Kidney (tissue), 13 donors: ENCODE measurements at regions not wholly inside any gene's neighbourhood (a gene's known extent, or its start where the extent isn't known, plus 50 kb on each side); places are given as distances from the start of the nearest gene placed in this dataset.

ENCODE experiments used
- DNase-seq, 5 donors: peaks; one replicate each; pipeline ENCODE4 v3.0.0-alpha.2; 2013 to 2020
- FAIRE-seq: peaks from 2 replicates; lab custom pipeline; 2012; peaks lifted over from hg19 to GRCh38; lab: Jason Lieb, UNC
- H3K27ac ChIP-seq, 2 donors: one replicate each; pipeline ENCODE4 v1.7.0; 2013; ENCODE audit warnings: low read depth in 2 of 2, low read length in 2 of 2, inconsistent platforms in 1 of 2
- H3K27me3 ChIP-seq: one replicate; pipeline ENCODE4 v1.7.1; 2013; ENCODE audit warnings: low read length, inconsistent platforms; ENCODE audit not compliant: control insufficient read depth, insufficient read depth
- H3K36me3 ChIP-seq, 3 donors: one replicate each; pipeline versions ENCODE4 v1.7.0 to v1.7.1; 2013; ENCODE audit warnings: low read length in 3 of 3, control low read depth in 1 of 3, inconsistent platforms in 1 of 3; ENCODE audit not compliant: insufficient read depth in 3 of 3, control insufficient read depth in 2 of 3
- H3K4me1 ChIP-seq, 3 donors: one replicate each; pipeline versions ENCODE4 v1.7.0 to v1.7.1; 2013; ENCODE audit warnings: low read length in 3 of 3, inconsistent platforms in 1 of 3, low read depth in 1 of 3; ENCODE audit not compliant: control insufficient read depth in 2 of 3, insufficient read depth in 2 of 3
- H3K4me3 ChIP-seq, 3 donors: one replicate each; pipeline versions ENCODE4 v1.7.0 to v1.8.1; 2013; ENCODE audit warnings: low read length in 3 of 3, control low read depth in 1 of 3, inconsistent platforms in 1 of 3
- H3K9ac ChIP-seq, 3 donors: one replicate each; pipeline versions ENCODE4 v1.7.0 to v1.7.1; 2013; ENCODE audit warnings: low read length in 3 of 3, control low read depth in 1 of 3, inconsistent platforms in 1 of 3
- H3K9me3 ChIP-seq, 3 donors: one replicate each; pipeline versions ENCODE4 v1.7.0 to v1.7.1; 2013; ENCODE audit warnings: low read length in 3 of 3, control low read depth in 1 of 3, inconsistent platforms in 1 of 3; ENCODE audit not compliant: control insufficient read depth in 2 of 3, insufficient read depth in 1 of 3
- CTCF ChIP-seq: IDR thresholded peaks from 3 replicates; pipeline ENCODE4 v1.5.1; 2012; ENCODE audit warnings: mild to moderate bottlenecking, moderate library complexity, borderline replicate concordance; ENCODE audit not compliant: insufficient read depth; ENCODE audit errors: extremely low read depth
- intact Hi-C: fragments of 100-400 bp; cut with DNase I; formaldehyde crosslinking; loops from one replicate; pipeline ENCODE4 v1.11.1; 2022
- donor health status: control.
- donor health status: control.
- donor health status: control.
- donor health status: control.
- donor health status: control.
- donor health status: DM: yes; HTN: yes; CAD: no.
- donor health status: Normal renal cell carcinoma (clear cell type).

- no peak overlapping the region for H3K4me3 ChIP-seq
- no peak for DNase-seq
- no peak overlapping the region for H3K27ac ChIP-seq
- intact Hi-C loops = no loop called here
- H3K4me1 ChIP-seq = peaks cover 0 to 4% (median 0%) of the 10 kb centered on the region in 3 donors
- no peaks in the 10 kb centered on the region for H3K36me3 ChIP-seq
- FAIRE-seq = no peak
- TF ChIP-seq CTCF = no peak
- H3K9ac ChIP-seq = no peak overlapping the region
- H3K9me3 ChIP-seq = no peaks in the 10 kb centered on the region
- H3K27me3 ChIP-seq = no peaks in the 10 kb centered on the region
Observed at GRCh38 chr3:87796137-87796842, 262.5 kb downstream of the CGGBP1 start.

- FAIRE-seq (no peak), DNase-seq (no peak)
- Histone ChIP-seq H3K36me3 (no peaks in the 10 kb centered on the region), H3K9me3 (peaks cover 0 to 1% (median 0%) of the 10 kb centered on the region in 3 donors), H3K9ac (no peak overlapping the region), H3K27me3 (no peaks in the 10 kb centered on the region), H3K27ac (no peak overlapping the region), H3K4me1 (peaks cover 0 to 4% (median 0%) of the 10 kb centered on the region in 3 donors), H3K4me3 (no peak overlapping the region)
- intact Hi-C loops = no loop called here
- no peak for TF ChIP-seq CTCF
Observed at GRCh38 chr3:87795701-87796100, 263.1 kb downstream of the CGGBP1 start.

- peak in 2 of 5 donors; percentile 21 to 39 for DNase-seq
- no peaks in the 10 kb centered on the region for H3K27me3 ChIP-seq
- peaks cover 0 to 5% (median 0%) of the 10 kb centered on the region in 3 donors for H3K9me3 ChIP-seq
- H3K4me3 ChIP-seq = peak overlapping the region in 2 of 3 donors; percentile 48 to 49
- intact Hi-C loops = no loop called here
- no peaks in the 10 kb centered on the region for H3K36me3 ChIP-seq
- H3K9ac ChIP-seq = peak overlapping the region in 1 of 3 donors; percentile 20
- no peak for FAIRE-seq
- no peak overlapping the region for H3K27ac ChIP-seq
- no peak for TF ChIP-seq CTCF
- peaks cover 0 to 4% (median 0%) of the 10 kb centered on the region in 3 donors for H3K4me1 ChIP-seq
Observed at GRCh38 chr3:87793337-87793877, 265.4 kb downstream of the CGGBP1 start.
